PC-9 (cell line): ENCODE measurements at regions not wholly inside any gene's neighbourhood (a gene's known extent, or its start where the extent isn't known, plus 50 kb on each side); places are given as distances from the start of the nearest gene placed in this dataset.

Source experiments
- BruUV-seq: library from RNA; stranded (reverse); fragments of 400-500 nt; replicated peaks from 2 replicates; lab custom pipeline; 2021; lab: Mats Ljungman, UMichigan
- CTCF ChIA-PET: fragments of 300-600 bp; sonication (Branson Sonifier 250); formaldehyde crosslinking; loops from one replicate; lab custom pipeline; 2022; ENCODE audit warnings: antibody characterized with exemption; lab: Charles Lee
- POLR2A ChIA-PET: fragments of 300-600 bp; sonication (Branson Sonifier 250); formaldehyde crosslinking; loops from one replicate; lab custom pipeline; 2022; ENCODE audit warnings: antibody characterized with exemption; ENCODE audit not compliant: unreplicated experiment; lab: Charles Lee
- DNase-seq, 2 experiments: peaks; one replicate each; pipeline versions ENCODE4 v3.0.0 to v3.0.0-alpha.2; 2015 to 2022; ENCODE audit warnings: mixed read lengths in 1 of 2
- H2AFZ ChIP-seq: fragments of 200-600 bp; sonication (generic); 2 replicates; pipeline ENCODE4 v1.8.1; 2017; ENCODE audit warnings: antibody characterized with exemption
- H3F3A ChIP-seq: fragments of 200-600 bp; sonication (generic); 2 replicates; pipeline ENCODE4 v1.8.1; 2017; ENCODE audit warnings: antibody characterized with exemption, mild to moderate bottlenecking, low read depth; ENCODE audit not compliant: insufficient read depth
- H3K27ac ChIP-seq: fragments of 200-600 bp; sonication (generic); 2 replicates; pipeline ENCODE4 v1.6.1; 2016; ENCODE audit warnings: mixed run types
- H3K27me3 ChIP-seq: fragments of 200-600 bp; sonication (generic); 2 replicates; pipeline ENCODE4 v1.6.1; 2016; ENCODE audit warnings: low read depth, mixed run types; ENCODE audit not compliant: insufficient read depth
- H3K36me3 ChIP-seq: fragments of 200-600 bp; sonication (generic); 2 replicates; pipeline ENCODE4 v1.6.1; 2016; ENCODE audit warnings: low read depth, mixed run types
- H3K4me1 ChIP-seq: fragments of 200-600 bp; sonication (generic); replicated peaks from 2 replicates; pipeline ENCODE4 v1.6.1; 2016; ENCODE audit warnings: mixed run types; ENCODE audit not compliant: insufficient read depth
- H3K4me2 ChIP-seq: fragments of 200-600 bp; sonication (generic); 2 replicates; pipeline ENCODE4 v1.6.1; 2017; ENCODE audit warnings: mixed run types
- H3K4me3 ChIP-seq: fragments of 200-600 bp; sonication (generic); 2 replicates; pipeline ENCODE4 v1.6.1; 2016; ENCODE audit warnings: mixed run types
- H3K79me2 ChIP-seq: fragments of 200-600 bp; sonication (generic); 2 replicates; pipeline ENCODE4 v1.6.1; 2017; ENCODE audit warnings: low read depth, mixed run types
- H3K9me2 ChIP-seq: fragments of 200-600 bp; sonication (generic); 2 replicates; pipeline ENCODE4 v1.8.1; 2017; ENCODE audit warnings: mild to moderate bottlenecking; ENCODE audit not compliant: insufficient read depth
- H3K9me3 ChIP-seq: fragments of 200-600 bp; sonication (generic); 2 replicates; pipeline ENCODE4 v1.8.1; 2016; ENCODE audit warnings: low read depth; ENCODE audit not compliant: insufficient read depth
- H4K20me1 ChIP-seq: fragments of 200-600 bp; sonication (generic); 2 replicates; pipeline ENCODE4 v1.8.1; 2017; ENCODE audit not compliant: insufficient read depth
- CTCF ChIP-seq: fragments of 200-600 bp; sonication (generic); conservative IDR thresholded peaks from 2 replicates; pipeline ENCODE4 v1.6.1; 2017; ENCODE audit warnings: mixed run types, antibody characterized with exemption, mild to moderate bottlenecking, moderate library complexity
- EZH2 ChIP-seq: fragments of 200-600 bp; sonication (generic); IDR thresholded peaks from 2 replicates; pipeline ENCODE4 v1.8.0; 2017; ENCODE audit warnings: antibody characterized with exemption, low read depth
- intact Hi-C: fragments of 100-400 bp; cut with micrococcal nuclease; formaldehyde crosslinking; loops from one replicate; pipeline ENCODE4 v1.10.0; 2022; ENCODE audit not compliant: unreplicated experiment

GRCh38 chr15:96262549-96263489, 67.7 kb upstream of the NR2F2 start:
- Histone ChIP-seq H3F3A (peaks cover 24% of the 10 kb centered on the region; the same call in 1 of the 2 replicates), H3K4me3 (no peak overlapping the region), H3K79me2 (no peaks in the 10 kb centered on the region), H2AFZ (no peak overlapping the region), H4K20me1 (no peaks in the 10 kb centered on the region), H3K4me1 (peaks cover 40% of the 10 kb centered on the region), H3K4me2 (no peak overlapping the region), H3K36me3 (no peaks in the 10 kb centered on the region; the same call in 1 of the 2 replicates), H3K9me3 (0 out of 2 replicates have a peak, but pooled peaks cover 3% of the 10 kb centered on the region), H3K27me3 (no peaks in the 10 kb centered on the region), H3K9me2 (no peaks in the 10 kb centered on the region), H3K27ac (no peak overlapping the region)
- POLR2A ChIA-PET = no interaction called here
- CTCF ChIA-PET = no interaction called here
- no TSS peak for BruUV-seq
- TF ChIP-seq EZH2 (no peak), CTCF (no peak)
- intact Hi-C loops = loop anchor here (10.0 kb wide), 1 partner anchor 468 kb away; no protein-coding TSS in a partner anchor
- no peak for DNase-seq

- Histone ChIP-seq H3K4me3 (peak overlapping the region; percentile 34; the same call in 1 of the 2 replicates), H3K27me3 (no peaks in the 10 kb centered on the region), H3K79me2 (no peaks in the 10 kb centered on the region), H4K20me1 (no peaks in the 10 kb centered on the region), H3K27ac (peak overlapping the region; percentile 98), H3K9me2 (no peaks in the 10 kb centered on the region), H3K9me3 (0 out of 2 replicates have a peak, but pooled peaks cover 3% of the 10 kb centered on the region), H3K36me3 (no peaks in the 10 kb centered on the region; the same call in 1 of the 2 replicates), H3K4me2 (peak overlapping the region; percentile 68), H2AFZ (no peak overlapping the region), H3F3A (peaks cover 38% of the 10 kb centered on the region), H3K4me1 (peaks cover 56% of the 10 kb centered on the region)
- DNase-seq = peak; percentile 64 to 90
- intact Hi-C loops = loop anchor here (1.0 to 10.0 kb wide), 4 partner anchors 30 to 470 kb away; no protein-coding TSS in a partner anchor
- TF ChIP-seq CTCF = no peak
- TF ChIP-seq EZH2 = no peak
- POLR2A ChIA-PET = interaction anchor here (0.7 to 1.8 kb wide), 2 partner anchors 9 to 66 kb away, joined by 9 to 17 read pairs; partner anchors contain the start of gene NR2F2
- CTCF ChIA-PET = interaction anchor here (0.6 kb wide), 1 partner anchor 62 kb away, joined by 3 read pairs; no protein-coding TSS in a partner anchor
- BruUV-seq = no TSS peak
Observed at GRCh38 chr15:96264351-96264798, 66.1 kb upstream of the NR2F2 start.

- DNase-seq = peak; percentile 56 to 96
- TF ChIP-seq CTCF = no peak
- TF ChIP-seq EZH2 = no peak
- H2AFZ ChIP-seq = no peak overlapping the region
- no peaks in the 10 kb centered on the region for H4K20me1 ChIP-seq
- H3K9me3 ChIP-seq = 0 out of 2 replicates have a peak, but pooled peaks cover 3% of the 10 kb centered on the region
- intact Hi-C loops = loop anchor here (1.0 to 10.0 kb wide), 5 partner anchors 30 to 470 kb away; no protein-coding TSS in a partner anchor
- ChIA-PET CTCF (interaction anchor here (0.6 kb wide), 2 partner anchors 62 kb away, joined by 3 to 5 read pairs; no protein-coding TSS in a partner anchor), POLR2A (interaction anchor here (0.7 to 1.8 kb wide), 3 partner anchors 9 to 66 kb away, joined by 3 to 17 read pairs (median 9); partner anchors contain the start of gene NR2F2)
- H3K27ac ChIP-seq = peak overlapping the region; percentile 98
- H3K27me3 ChIP-seq = no peaks in the 10 kb centered on the region
- BruUV-seq = TSS peak; percentile 99
- H3K4me3 ChIP-seq = peak overlapping the region; percentile 34; the same call in 1 of the 2 replicates
- H3K79me2 ChIP-seq = no peaks in the 10 kb centered on the region
- H3F3A ChIP-seq = peaks cover 38% of the 10 kb centered on the region
- no peaks in the 10 kb centered on the region for H3K9me2 ChIP-seq
- peak overlapping the region; percentile 68 for H3K4me2 ChIP-seq
- H3K4me1 ChIP-seq = peaks cover 62% of the 10 kb centered on the region
- H3K36me3 ChIP-seq = no peaks in the 10 kb centered on the region
Observed at GRCh38 chr15:96264801-96265515, 65.5 kb upstream of the NR2F2 start.
